ENCODE measurements at regions not wholly inside any gene's neighbourhood (a gene's known extent, or its start where the extent isn't known, plus 50 kb on each side); places are given as distances from the start of the nearest gene placed in this dataset.

DNA sequence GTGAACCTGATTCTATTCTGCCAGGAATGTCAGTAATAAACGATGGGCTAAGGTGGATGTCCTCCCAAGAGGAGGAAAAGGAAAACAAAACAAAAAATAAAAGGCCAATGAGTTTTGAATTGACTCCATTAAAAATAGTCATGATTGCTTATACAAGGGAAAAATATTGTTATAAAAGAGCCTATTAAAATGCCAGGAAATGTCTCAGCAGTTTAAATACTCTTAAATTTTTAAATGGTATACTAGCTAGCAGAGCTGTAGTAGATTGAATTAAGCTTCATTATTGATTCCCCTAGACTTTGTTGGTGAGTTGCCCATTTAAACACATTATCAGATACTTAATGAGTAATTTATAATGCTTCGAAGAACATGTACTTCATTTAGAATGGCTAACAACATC is 990.9 kb upstream of the GJE1 start:
- TF ChIP-seq, protein P1, sequence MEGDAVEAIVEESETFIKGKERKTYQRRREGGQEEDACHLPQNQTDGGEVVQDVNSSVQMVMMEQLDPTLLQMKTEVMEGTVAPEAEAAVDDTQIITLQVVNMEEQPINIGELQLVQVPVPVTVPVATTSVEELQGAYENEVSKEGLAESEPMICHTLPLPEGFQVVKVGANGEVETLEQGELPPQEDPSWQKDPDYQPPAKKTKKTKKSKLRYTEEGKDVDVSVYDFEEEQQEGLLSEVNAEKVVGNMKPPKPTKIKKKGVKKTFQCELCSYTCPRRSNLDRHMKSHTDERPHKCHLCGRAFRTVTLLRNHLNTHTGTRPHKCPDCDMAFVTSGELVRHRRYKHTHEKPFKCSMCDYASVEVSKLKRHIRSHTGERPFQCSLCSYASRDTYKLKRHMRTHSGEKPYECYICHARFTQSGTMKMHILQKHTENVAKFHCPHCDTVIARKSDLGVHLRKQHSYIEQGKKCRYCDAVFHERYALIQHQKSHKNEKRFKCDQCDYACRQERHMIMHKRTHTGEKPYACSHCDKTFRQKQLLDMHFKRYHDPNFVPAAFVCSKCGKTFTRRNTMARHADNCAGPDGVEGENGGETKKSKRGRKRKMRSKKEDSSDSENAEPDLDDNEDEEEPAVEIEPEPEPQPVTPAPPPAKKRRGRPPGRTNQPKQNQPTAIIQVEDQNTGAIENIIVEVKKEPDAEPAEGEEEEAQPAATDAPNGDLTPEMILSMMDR (IDR thresholded peaks at IDR 0.05) = no peak
- TF ChIP-seq POLR2AphosphoS5 (IDR thresholded peaks at IDR 0.05) (no peak), POLR2A (IDR thresholded peaks at IDR 0.05) (no peak)
